Brain pericyte (primary cell): ENCODE measurements at regions not wholly inside any gene's neighbourhood (a gene's known extent, or its start where the extent isn't known, plus 50 kb on each side); places are given as distances from the start of the nearest gene placed in this dataset.

ENCODE experiments used
- DNase-seq: peaks from one replicate; pipeline ENCODE4 v3.0.0-alpha.2; 2012; ENCODE audit warnings: low read depth, low spot score

DNA sequence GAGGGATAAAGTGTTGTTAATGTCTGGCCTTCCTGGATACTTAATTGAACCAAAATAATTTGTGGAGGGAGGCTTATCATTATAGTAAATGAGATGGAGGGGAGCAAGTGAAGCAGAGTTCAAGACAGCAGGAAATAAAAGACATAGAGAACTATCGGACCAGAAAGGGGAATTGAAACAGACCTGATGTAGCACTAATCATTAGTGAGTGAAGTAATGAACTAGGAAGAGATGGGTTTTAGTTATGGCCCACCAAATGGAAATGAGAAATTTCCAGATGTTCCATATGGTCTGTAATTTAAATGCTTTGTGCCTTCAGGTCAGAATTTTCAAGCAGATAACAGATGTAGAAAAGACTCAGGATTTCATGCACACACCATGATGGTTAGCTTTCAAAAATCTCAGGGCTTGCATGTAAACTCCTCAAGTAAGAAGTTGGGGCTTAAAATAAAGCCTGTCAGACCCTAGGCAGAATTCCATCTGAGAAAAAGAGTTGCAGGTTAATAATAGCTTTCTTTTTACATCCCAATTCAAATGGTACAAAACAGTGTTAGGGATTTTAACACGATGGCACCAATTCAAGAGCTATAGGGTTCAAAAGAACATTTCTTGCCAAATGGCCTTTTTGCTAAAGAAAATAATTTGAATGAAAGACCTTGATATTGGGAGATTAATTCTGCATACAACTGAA lies 355.8 kb downstream of the FSCB start:
- DNase-seq: no peak

DNA sequence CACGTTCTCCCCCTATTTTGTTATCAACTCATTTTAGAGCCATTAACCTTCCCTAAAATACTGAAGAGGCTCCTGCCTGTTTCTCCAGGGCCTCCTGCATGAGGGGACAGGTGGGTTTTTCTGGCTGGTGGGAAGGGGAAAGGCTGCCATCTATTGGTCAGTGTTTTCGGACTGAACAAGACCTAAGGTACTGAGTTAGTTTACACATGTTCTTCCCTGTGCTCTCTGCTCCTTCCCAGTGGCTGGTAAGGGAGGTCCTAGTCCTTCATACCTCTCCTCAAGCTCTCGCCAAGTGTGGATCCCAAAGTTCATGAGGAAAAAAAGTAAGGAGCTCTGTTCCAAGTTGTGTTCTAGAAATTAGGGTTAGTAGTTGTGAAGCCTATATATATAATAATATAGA lies 357.5 kb downstream of the FSCB start:
- no peak for DNase-seq

DNA sequence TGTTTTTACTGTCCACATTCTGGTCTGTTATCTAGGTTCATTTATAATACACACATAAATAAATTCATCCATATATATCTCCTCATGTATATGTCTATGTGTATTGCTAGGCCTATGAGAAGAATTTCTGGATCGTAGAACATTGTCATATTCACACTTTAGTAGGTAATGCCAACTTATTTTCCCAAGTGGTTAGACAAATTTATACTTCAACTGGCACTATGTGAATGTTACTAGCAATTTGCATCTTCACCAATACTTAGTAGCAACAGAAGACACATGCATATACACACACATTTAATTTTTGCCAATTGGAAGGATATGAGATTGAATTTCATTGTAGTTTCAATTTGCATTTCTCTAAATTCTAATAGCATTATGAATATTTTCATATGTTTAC lies 365.1 kb downstream of the FSCB start:
- no peak for DNase-seq

DNA sequence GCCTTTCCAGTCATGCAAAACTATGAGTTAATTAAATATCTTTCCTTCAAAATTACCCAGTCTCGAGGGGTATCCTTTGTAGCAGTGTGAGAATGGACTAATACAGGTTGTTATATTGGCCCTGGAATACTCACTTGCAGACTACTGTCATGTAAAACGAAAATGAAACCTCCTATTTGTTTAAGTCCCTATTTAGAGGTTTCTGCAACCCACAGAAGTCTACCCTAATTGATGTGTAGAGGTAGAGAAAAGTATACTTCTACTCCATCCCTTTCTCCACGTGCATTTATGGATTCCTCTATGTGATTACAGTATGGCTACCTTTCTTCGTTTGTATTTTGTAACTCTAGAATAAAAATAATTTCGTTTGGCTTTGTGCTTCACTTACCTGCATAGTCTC lies 371.1 kb downstream of the FSCB start:
- no peak for DNase-seq

DNA sequence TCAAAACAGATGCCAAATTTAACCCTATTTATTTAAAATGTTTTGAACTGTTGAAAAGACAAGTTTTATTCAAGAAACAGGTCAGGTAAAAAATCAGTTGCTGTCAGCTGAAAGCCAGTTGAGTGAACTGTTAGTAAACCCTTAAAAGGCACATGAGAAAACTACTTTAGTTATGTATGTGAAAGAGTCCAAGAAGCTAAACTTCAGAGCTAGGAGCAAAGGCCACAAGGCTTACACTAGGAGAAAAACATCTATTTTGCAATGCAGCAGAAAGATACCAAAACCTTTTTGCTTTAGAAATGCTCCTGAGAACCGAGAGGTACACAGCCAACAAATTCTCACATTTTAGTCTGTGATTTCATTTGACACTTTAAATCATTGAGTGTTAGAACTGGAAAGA lies 375.2 kb downstream of the FSCB start:
- DNase-seq: no peak

DNA sequence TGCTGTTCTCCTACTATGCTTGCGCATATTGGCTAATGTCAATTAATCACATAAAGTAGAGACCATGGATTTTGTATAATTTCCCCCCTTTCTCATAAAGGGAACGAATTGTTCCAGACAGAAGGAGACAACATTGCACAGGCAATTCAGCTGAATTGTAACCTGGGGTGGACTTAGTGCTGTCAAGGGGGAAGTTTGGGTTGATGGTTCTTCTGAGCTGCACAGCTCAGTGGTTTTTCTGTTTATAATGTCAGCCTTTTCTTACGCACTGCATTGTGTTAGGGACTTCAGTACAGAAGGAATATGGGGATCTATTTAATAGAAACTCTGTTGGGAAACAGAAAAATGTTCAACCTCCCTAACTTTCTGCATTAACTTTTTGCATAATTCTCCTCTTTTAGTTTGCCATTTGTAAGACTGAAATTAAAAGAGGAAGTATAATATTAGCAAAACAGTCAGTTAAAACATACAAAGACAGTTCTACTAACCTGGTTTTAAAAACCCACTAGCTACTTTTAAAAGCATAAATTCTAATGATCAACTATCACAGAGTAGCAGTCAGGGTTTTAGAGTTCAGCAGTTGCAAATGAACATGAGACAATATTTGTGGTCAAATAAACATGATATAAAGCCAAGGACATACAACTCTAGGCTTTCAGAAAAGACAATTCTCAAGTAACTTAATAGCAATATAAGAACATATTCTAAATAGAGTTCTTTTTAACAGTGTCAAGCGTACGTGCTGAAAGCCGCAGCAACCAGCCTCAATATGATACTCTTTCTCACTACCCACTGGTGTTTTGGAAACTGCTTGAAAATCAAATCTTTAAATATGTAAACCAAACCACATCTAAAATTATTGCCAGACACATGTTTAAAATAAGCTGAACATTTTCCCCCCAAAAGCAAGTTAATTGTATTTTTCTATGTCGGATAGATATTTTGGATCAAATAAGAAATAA lies 393.0 kb downstream of the FSCB start:
- no peak for DNase-seq

DNA sequence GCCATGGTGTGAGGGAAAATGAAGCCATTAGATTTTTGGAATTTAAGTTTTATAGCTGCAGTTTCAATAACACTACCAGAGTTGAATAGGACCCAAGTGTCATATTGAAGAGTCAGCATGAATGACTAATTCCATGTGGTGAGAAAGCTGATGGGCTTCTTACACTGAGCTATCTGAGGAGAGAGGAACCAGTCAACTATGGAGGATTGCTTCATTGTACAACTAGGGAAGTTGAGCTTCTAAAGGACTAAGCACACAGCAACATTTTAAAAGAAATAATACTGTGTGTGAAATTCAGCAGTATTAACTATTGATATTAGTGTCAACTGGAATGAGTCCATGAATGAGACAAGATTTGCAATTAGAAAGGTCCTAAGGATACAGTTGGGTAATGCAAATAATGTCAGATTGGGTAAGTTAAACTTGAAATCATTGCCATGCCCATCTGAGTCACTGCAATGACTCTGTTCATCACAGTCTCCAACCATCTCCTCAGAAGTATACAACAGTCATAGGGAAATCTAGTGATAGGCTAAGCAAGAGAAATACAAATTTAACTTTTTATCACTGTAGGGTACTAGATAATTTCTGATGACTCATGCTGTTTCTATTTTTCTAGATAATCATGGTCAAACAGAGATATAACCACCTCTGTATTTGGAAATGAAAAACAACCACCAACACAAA lies 394.2 kb downstream of the FSCB start:
- no peak for DNase-seq

DNA sequence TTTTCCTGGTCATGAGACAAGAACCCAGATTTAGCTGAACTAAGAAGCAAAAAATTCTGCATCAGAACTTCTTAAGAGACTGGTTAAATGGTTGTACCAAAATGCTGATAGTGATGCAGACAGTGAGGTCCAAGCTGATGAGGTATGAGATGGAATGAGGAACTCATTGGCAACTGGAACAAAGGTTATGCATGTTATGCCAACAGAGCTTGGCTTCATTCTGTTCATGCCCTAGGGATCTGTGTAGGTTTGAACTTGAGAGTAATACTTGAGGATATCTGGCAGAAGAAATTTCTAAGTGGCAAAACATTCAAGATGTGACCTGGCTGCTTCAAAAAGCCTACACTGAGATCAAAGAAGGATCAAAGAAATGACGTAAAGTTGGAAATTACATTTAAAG lies 398.0 kb downstream of the FSCB start:
- no peak for DNase-seq

DNA sequence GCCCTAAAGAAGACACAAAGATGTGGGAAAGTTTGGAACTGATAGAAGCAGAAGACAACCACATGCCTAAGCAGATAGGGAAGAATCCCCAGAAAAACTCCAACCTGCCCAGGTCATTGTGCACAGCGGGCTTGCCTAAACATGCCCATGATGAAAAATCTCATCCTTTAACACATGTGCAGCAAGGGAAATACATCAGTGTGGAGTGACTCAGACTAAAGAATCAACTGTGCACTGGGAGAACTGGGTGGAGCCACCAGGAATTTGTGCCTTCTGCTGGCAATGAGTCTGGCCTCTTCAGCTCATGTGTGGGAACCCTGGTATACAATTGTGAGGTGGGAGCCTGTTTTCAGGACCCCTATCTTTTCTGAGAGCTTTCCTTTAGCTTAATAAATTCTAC lies 398.5 kb downstream of the FSCB start:
- DNase-seq: no peak

DNA sequence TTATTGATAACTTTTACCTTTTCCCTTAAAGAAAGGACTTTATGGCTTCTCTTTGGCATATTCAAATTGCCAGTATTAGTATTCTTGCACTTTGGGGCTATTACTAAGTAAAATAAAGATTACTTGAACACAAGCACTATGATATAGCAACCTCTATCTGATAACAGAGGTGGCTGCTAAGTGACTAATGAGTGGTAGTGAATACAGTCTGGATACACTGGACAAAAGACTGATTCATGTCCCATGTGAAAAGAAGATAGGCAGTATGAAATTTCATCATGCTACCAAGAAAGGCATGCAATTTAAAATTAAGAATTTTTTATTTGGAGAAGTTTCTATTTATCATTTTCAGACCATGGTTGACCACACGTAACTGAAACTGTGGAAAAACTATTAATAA lies 399.9 kb downstream of the FSCB start:
- DNase-seq: no peak

DNA sequence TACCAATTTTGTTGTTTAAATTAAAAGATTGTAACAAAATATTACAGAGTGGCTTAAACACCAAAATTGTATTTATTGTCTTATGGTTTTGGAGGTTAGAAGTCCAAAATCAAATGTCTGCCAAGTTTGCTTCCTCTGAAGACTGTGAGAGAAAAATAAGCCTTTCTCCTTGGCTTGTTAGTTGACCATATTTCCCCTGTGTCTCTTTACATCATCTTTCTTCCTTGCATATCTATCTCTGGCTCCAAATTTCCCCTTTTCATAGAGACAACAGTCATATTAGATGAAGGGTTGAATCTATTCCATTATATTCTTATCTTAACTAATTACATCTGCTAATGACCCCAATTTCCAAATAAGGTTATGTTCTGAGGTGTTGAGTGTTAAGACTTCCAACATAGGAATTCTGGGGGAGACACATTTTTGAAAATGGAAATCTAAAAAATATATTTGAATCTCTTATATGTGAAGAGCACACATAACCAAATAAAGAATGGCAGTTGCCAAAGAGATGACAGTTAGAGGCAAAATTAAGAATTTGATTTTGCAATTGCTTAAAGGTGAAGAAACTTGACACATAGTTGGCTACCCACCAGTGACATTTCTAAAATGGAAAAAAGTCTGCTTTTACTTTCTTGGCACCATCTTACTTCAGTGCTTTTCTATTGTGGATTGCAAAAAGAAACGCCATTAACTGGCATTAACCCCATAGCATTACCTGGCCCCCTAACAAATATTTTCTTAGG lies 407.2 kb downstream of the FSCB start:
- no peak for DNase-seq

DNA sequence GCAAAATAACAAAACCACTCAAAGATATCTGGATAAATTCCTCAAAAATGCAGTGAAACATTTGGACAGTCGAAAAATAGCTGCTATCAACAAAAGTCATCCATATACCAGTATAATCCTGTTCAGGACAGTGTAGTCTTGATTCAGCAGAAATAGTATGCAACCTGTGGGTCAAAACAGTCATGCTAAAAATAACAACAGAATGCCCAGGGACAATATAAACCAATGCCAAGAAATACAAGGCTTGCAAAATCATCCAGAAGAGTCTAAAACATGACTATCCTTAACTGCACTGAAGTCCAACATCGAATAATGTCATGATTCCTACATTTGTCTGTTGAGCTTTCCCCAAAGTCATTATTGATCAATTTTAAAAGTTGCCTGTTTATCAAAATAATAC lies 425.9 kb downstream of the FSCB start:
- DNase-seq: no peak

DNA sequence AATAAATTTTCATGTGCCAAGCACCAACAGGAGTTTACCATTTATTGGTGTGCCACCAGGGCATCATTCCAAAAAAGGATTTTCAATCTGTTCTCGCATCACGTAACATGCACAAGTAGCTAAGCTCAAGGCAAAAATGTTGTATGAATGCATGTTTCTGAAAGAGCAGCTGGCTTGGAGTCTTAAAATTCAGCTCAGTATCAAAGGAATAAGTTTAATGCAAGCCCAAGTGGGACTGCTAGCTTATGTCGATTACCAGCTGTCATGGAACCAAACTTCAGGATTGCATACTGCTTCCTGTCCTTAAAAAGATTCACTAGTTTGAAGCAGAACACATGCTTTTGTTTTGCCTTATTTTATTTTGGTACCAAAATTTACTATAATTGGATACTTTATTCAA lies 437.0 kb downstream of the FSCB start:
- no peak for DNase-seq

DNA sequence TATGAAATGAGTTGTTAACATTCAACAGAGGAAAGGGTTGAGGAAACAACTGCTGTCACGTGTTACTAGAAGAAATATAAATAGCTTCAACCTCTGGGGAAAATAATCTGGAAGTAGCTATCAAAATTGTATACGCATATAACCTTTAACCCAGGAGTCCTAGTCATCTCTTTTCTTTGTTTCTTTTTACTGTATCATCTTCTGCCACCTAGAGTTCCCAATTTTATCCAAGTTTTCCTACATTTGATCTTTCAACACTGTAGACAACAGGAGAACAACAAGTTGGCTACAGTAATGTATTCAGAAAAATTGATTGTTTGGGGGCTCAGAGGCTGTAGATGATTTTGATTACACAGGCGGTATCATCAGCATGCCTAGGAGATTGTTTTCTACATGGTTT lies 453.7 kb downstream of the FSCB start:
- no peak for DNase-seq

DNA sequence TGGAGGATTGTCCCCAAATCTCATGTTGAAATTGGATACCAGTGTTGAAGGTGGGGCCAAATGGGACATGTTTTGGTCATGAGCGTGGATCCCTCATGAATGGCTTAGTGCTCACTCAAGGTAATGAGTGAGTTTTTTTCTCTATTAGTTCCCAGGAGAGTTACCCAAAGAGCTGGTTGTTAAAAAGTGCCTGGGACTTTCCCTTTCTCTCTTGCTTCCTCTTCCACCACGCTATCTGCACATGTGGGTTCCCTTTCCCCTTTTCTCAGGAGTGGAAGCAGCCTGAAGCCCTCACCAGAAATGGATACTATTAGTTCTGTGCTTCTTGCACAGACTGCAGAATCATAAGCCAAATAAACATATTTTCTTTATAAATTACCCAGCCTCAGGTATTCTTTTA lies 465.4 kb downstream of the FSCB start:
- no peak for DNase-seq

DNA sequence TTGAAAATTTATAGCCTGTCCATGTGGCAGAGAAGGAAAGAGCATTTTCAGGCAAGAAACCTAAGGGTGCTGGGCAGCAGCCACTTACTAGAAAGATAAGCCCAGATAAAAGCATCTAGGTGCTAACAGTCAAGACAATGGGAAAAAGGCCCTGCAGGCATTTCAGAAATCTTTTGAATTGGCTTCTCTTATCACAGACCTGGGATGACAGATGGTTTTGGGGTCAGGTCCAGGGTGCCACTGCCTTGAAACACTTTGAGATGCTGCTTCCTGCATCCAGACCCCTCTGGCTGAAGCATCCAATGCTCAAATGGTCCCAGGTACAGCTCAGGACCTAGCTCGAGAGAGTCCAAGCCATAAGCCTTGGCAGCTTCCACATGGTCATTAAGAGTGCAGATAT lies 466.5 kb downstream of the FSCB start:
- no peak for DNase-seq

DNA sequence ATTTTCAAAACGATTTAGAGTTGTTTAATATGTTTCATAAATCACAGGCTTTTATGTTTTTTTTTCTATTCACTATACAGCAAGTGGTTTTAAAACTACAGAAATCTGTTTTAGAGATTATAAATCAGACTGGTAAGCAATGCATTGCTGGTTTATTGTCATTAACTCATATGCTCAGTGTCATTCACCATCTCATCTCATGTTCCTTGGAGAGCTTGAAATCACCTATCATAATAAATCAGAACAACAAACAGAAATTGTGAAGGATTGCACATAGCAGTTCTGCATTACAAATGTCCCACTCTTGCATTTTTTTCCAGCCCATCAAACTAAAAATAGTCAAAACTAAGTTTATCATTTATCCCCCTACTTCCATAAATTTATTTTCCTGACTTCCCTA lies 470.8 kb downstream of the FSCB start:
- no peak for DNase-seq

DNA sequence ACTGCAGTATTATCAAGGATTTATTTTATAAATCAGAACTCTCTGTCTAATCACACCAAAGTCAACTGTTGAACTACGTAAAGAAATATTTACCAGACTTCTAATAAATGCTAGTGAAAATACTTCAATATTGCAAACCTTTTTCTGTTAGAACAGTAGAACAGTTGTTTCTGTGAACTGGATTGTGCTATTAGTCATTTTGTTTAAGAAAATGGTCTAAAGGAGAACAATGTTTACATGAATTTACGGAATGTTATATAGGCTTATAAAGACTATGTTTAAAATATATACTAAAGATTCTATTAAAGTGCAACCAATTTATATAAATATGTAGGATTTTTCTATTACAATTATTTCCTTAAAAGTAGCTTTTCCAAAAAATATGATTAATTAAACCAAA lies 471.4 kb downstream of the FSCB start:
- no peak for DNase-seq

DNA sequence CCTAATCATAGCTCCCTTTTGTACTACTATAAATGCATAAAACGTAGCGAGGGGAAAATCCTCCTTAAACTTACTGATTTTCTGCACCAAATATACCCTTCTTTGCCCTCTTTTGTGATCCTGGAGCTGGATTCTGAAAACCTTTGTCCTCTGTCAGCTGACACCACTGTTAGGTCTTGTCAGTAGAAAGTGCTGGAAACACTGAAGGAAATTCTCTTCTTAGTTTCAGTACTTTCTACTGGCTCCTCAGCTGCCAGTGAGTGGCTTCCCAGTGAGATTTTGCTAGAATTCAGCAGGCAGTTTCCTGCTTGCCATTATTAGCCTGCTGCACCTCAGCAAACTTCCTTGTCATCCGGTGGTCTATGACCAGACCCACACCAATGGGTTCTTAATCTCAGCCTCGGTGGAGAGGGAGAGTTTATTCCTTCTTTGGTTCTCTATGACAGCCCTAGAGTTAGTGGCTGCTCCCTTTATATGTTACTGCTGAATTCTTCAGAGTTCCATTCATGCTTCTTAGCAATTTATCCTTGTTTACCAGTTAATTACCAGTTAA lies 476.2 kb downstream of the FSCB start:
- no peak for DNase-seq

DNA sequence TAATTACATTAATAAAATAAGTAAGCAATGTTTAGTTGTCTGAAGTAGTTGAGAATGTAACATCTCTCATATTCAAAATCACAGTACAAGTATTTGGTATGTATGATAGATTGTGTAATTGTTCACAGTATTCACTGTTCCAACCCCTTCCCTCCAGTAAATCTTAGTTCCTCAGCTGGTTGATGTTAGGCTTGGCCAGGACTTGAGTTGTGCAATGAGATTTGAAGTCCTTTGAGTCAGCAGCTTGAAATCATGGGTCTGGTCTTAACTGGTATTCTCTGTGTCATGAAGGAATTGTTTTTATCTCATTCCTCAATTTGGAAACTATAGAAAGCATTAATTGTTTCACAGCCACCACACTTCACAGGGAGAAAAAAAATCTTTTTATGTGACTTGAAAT lies 477.1 kb downstream of the FSCB start:
- DNase-seq: no peak

DNA sequence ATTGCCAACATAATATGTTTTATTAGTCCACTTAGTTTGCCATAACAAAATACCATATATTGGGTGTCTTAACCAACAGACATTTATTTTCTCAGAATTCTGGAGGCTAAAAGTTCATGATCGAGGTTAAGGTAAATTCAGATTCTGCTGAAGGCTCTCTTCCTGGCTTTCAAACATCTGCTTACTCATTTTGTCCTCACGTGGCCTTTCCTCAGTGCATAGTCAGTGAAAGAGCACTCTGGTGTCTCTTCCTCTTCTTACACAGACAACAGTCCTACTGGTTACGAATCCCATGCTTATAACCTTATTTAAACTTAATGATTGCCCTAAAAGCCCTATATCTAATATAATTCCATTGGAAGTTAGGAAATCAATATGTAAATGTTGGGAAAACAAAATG lies 479.7 kb downstream of the FSCB start:
- no peak for DNase-seq

DNA sequence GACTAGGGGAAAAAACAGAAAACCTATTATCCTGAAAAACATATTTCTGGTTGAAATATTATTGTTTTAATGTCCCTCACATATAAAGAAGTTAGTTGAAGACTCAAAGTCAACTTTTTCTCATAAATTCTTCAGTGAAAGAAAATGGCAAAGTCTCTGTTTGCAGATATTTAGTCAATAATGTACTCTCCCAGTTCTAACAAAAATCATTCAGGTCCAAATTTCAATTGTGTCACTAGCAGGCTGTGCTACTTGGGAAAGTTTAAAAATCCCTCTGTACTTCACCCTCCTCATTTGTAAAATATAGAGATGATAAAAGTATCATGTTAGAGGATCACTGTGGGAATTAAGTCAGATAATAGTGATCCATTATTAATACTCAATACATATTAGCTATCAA lies 496.5 kb downstream of the FSCB start:
- no peak for DNase-seq
